ENCODE measurements at regions not wholly inside any gene's neighbourhood (a gene's known extent, or its start where the extent isn't known, plus 50 kb on each side); places are given as distances from the start of the nearest gene placed in this dataset.

DNA sequence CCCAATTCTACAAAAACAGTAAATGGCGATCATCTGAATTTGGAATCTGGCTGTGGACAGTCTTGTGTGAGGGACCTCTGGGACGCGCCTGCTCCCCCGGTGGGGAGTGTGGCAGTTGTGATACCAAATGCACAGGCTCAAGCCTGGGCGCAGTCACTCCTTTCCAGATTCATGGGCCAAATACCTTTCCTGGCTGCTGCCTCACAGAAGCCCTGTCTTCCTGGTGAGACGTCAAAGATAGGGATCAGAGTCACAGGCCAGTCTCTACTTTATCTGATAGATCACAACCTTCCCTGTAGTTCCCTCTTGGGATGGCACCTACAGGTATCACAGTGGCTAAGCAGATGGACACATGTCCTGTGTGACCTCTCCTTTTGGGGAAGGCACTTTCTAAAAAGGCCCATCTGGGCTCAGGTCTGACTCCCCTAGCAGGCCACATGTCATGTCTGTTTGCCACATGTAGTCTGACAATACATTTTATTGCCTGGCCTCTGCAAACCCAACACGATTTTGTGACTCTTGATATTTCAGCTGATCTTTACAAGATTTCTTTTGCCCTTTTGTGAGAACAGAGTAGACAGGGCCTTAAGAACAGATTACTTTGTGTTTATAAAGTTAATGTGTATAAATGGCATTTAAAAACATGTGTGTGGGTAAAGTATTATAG is 150.1 kb downstream of the SNX10 start:
- ChIA-PET POLR2A (no interaction called here), CTCF (no interaction called here)
- Mint-ChIP-seq H3K4me1 (no peaks in the 10 kb centered on the region), H3K9me3 (ENCODE audit: insufficient read depth) (no peaks in the 10 kb centered on the region), H3K27me3 (peaks cover 4% of the 10 kb centered on the region), H3K4me3 (no peak overlapping the region), H3K27ac (no peak overlapping the region)
- H4K20me1 ChIP-seq (ENCODE audit: control insufficient read depth, insufficient read depth, low read length, poor library complexity, severe bottlenecking) = no peaks in the 10 kb centered on the region
- H3K79me2 ChIP-seq (ENCODE audit: control insufficient read depth, insufficient read depth, low read length) = no peaks in the 10 kb centered on the region
- H3K4me2 ChIP-seq (replicated peaks; ENCODE audit: low read depth, low read length, poor library complexity, severe bottlenecking) = no peak overlapping the region
- no peak overlapping the region for H2AFZ ChIP-seq (ENCODE audit: insufficient read depth, low read depth, low read length, poor library complexity, severe bottlenecking)
- H3K9me3 ChIP-seq (ENCODE audit: control extremely low read depth in 1 of 3, control insufficient read depth in 2 of 3, insufficient read depth in 1 of 3, low read length in 2 of 3) = no peaks in the 10 kb centered on the region
- no peak for ATAC-seq (ENCODE audit: low read depth)
- peaks cover 0 to 1% (median 0%) of the 10 kb centered on the region in 4 experiments for H3K27me3 ChIP-seq (replicated peaks in 1 of 4; ENCODE audit: control extremely low read depth in 1 of 4, control insufficient read depth in 3 of 4, insufficient read depth in 4 of 4, low read length in 3 of 4)
- 100% methylated on average over 5 of the region's 7 CpGs for WGBS (ENCODE audit: insufficient coverage)
- no peak overlapping the region for H3K4me3 ChIP-seq (ENCODE audit: control extremely low read depth in 1 of 5, extremely low read depth in 1 of 5, insufficient read depth in 1 of 5, low read depth in 2 of 5, low read length in 4 of 5)
- intact Hi-C loops (cut with micrococcal nuclease) = no loop called here
- no peaks in the 10 kb centered on the region for H3K36me3 ChIP-seq (replicated peaks in 1 of 2; ENCODE audit: control extremely low read depth in 1 of 2, control insufficient read depth in 1 of 2, extremely low read depth in 1 of 2, insufficient read depth in 2 of 2, low read length in 1 of 2)
- H3K9ac ChIP-seq (ENCODE audit: low read length) = no peak overlapping the region
- TF ChIP-seq, protein P1, sequence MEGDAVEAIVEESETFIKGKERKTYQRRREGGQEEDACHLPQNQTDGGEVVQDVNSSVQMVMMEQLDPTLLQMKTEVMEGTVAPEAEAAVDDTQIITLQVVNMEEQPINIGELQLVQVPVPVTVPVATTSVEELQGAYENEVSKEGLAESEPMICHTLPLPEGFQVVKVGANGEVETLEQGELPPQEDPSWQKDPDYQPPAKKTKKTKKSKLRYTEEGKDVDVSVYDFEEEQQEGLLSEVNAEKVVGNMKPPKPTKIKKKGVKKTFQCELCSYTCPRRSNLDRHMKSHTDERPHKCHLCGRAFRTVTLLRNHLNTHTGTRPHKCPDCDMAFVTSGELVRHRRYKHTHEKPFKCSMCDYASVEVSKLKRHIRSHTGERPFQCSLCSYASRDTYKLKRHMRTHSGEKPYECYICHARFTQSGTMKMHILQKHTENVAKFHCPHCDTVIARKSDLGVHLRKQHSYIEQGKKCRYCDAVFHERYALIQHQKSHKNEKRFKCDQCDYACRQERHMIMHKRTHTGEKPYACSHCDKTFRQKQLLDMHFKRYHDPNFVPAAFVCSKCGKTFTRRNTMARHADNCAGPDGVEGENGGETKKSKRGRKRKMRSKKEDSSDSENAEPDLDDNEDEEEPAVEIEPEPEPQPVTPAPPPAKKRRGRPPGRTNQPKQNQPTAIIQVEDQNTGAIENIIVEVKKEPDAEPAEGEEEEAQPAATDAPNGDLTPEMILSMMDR (IDR thresholded peaks at IDR 0.05) = no peak
- no peak for TF ChIP-seq EZH2 (IDR thresholded peaks at IDR 0.05; ENCODE audit: borderline replicate concordance, insufficient read depth, low read depth, low read length, poor library complexity, severe bottlenecking)
- no peaks in the 10 kb centered on the region for H3K4me1 ChIP-seq (ENCODE audit: control insufficient read depth in 2 of 2, insufficient read depth in 2 of 2, low read length in 2 of 2)
- no peak overlapping the region for H3K27ac ChIP-seq (ENCODE audit: low read length in 2 of 2)
- no peak for DNase-seq

DNA sequence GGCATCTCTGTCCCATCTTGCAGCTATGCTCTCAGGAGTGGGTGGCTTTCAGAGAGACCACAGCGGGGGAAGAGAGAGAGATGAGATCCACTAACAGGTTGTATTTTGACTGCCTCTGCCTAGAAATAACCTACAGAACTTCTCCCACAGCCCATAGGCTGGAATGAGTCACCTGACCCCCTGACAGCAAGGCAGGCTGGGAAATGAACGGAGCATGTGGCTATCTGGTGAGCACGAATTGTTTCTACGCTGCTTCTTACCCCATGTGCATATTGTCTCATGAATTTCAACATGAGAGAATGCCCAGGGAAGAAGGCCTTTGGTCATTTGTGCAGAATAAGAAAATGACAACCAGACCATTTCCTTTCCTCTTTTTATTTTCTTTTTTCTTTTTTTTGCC is 151.3 kb downstream of the SNX10 start:
- peaks cover 4% of the 10 kb centered on the region for H3K27me3 Mint-ChIP-seq
- no CpG with 5 or more reads among the region's 4 CpGs for WGBS (ENCODE audit: insufficient coverage)
- no peaks in the 10 kb centered on the region for H3K4me1 ChIP-seq (ENCODE audit: control insufficient read depth in 2 of 2, insufficient read depth in 2 of 2, low read length in 2 of 2)
- no peaks in the 10 kb centered on the region for H3K79me2 ChIP-seq (ENCODE audit: control insufficient read depth, insufficient read depth, low read length)
- ChIA-PET POLR2A (no interaction called here), CTCF (no interaction called here)
- no peaks in the 10 kb centered on the region for H3K36me3 ChIP-seq (replicated peaks in 1 of 2; ENCODE audit: control extremely low read depth in 1 of 2, control insufficient read depth in 1 of 2, extremely low read depth in 1 of 2, insufficient read depth in 2 of 2, low read length in 1 of 2)
- TF ChIP-seq EZH2 (IDR thresholded peaks at IDR 0.05; ENCODE audit: borderline replicate concordance, insufficient read depth, low read depth, low read length, poor library complexity, severe bottlenecking) = no peak
- TF ChIP-seq, protein P1 (IDR thresholded peaks at IDR 0.05) = no peak
- no peak for DNase-seq
- ATAC-seq (ENCODE audit: low read depth) = no peak
- H3K27ac Mint-ChIP-seq = no peak overlapping the region
- no peak overlapping the region for H3K4me2 ChIP-seq (replicated peaks; ENCODE audit: low read depth, low read length, poor library complexity, severe bottlenecking)
- intact Hi-C loops (cut with micrococcal nuclease) = no loop called here
- no peaks in the 10 kb centered on the region for H3K9me3 ChIP-seq (ENCODE audit: control extremely low read depth in 1 of 3, control insufficient read depth in 2 of 3, insufficient read depth in 1 of 3, low read length in 2 of 3)
- no peaks in the 10 kb centered on the region for H4K20me1 ChIP-seq (ENCODE audit: control insufficient read depth, insufficient read depth, low read length, poor library complexity, severe bottlenecking)
- H3K9ac ChIP-seq (ENCODE audit: low read length) = no peak overlapping the region
- no peak overlapping the region for H2AFZ ChIP-seq (ENCODE audit: insufficient read depth, low read depth, low read length, poor library complexity, severe bottlenecking)
- H3K27me3 ChIP-seq (replicated peaks in 1 of 4; ENCODE audit: control extremely low read depth in 1 of 4, control insufficient read depth in 3 of 4, insufficient read depth in 4 of 4, low read length in 3 of 4) = peaks cover 0 to 5% (median 0%) of the 10 kb centered on the region in 4 experiments
- H3K4me3 ChIP-seq (ENCODE audit: control extremely low read depth in 1 of 5, extremely low read depth in 1 of 5, insufficient read depth in 1 of 5, low read depth in 2 of 5, low read length in 4 of 5) = no peak overlapping the region
- H3K4me1 Mint-ChIP-seq = no peaks in the 10 kb centered on the region
- H3K9me3 Mint-ChIP-seq (ENCODE audit: insufficient read depth) = no peaks in the 10 kb centered on the region
- no peak overlapping the region for H3K27ac ChIP-seq (ENCODE audit: low read length in 2 of 2)
- no peak overlapping the region for H3K4me3 Mint-ChIP-seq

Data from B cell (primary cell).